DND-41 (cell line): ENCODE measurements at regions not wholly inside any gene's neighbourhood (a gene's known extent, or its start where the extent isn't known, plus 50 kb on each side); places are given as distances from the start of the nearest gene placed in this dataset.

Source experiments
- ATAC-seq: fragments of 200-7000 bp; cut with Tn5 transposase; 3 replicates; pipeline ENCODE4 v1.9.1; 2021; ENCODE audit warnings: low read depth; ENCODE audit not compliant: insufficient read depth
- DNase-seq: peaks from one replicate; pipeline ENCODE4 v3.0.0-alpha.2; 2020
- H2AFZ ChIP-seq: 2 replicates; pipeline ENCODE4 v1.6.0; 2012; ENCODE audit warnings: low read depth, low read length
- H3K27ac ChIP-seq: 2 replicates; pipeline ENCODE4 v1.5.1; 2012; ENCODE audit warnings: low read length, inconsistent platforms
- H3K27me3 ChIP-seq: fragments of 200-600 bp; sonication (generic); 2 replicates; pipeline ENCODE4 v1.6.0; 2012; ENCODE audit warnings: low read length, mild to moderate bottlenecking, inconsistent platforms; ENCODE audit not compliant: insufficient read depth, poor library complexity
- H3K36me3 ChIP-seq: 2 replicates; pipeline ENCODE4 v1.5.1; 2012; ENCODE audit warnings: low read length, inconsistent platforms; ENCODE audit not compliant: insufficient read depth
- H3K4me1 ChIP-seq: 2 replicates; pipeline ENCODE4 v1.5.1; 2012; ENCODE audit warnings: mild to moderate bottlenecking, low read length; ENCODE audit not compliant: insufficient read depth
- H3K4me2 ChIP-seq: 2 replicates; pipeline ENCODE4 v1.6.0; 2012; ENCODE audit warnings: mild to moderate bottlenecking, moderate library complexity, low read length, inconsistent platforms; ENCODE audit not compliant: insufficient read depth
- H3K4me3 ChIP-seq, 2 experiments: fragments of 200-600 bp in 1 of 2; shearing (Covaris generic) in 1 of 2; 2 replicates each; pipeline ENCODE4 v1.5.1; 2012 to 2016; ENCODE audit warnings: inconsistent platforms in 2 of 2, low read length in 2 of 2, mild to moderate bottlenecking in 2 of 2, low read depth in 1 of 2, moderate library complexity in 1 of 2
- H3K79me2 ChIP-seq: 2 replicates; pipeline ENCODE4 v1.6.0; 2012; ENCODE audit warnings: low read length, inconsistent platforms; ENCODE audit not compliant: insufficient read depth
- H3K9ac ChIP-seq: 2 replicates; pipeline ENCODE4 v1.6.0; 2012; ENCODE audit warnings: low read depth, mild to moderate bottlenecking, inconsistent platforms, low read length, moderate library complexity
- H3K9me3 ChIP-seq: 2 replicates; pipeline ENCODE4 v1.5.1; 2012; ENCODE audit warnings: low read length, moderate library complexity, mild to moderate bottlenecking, inconsistent platforms; ENCODE audit not compliant: insufficient read depth, severe bottlenecking
- H4K20me1 ChIP-seq: 2 replicates; pipeline ENCODE4 v1.6.0; 2012; ENCODE audit warnings: low read length; ENCODE audit not compliant: insufficient read depth
- EZH2 ChIP-seq: IDR thresholded peaks from 3 replicates; pipeline ENCODE4 v1.6.1; 2012; ENCODE audit warnings: borderline replicate concordance, low read depth, mild to moderate bottlenecking, moderate library complexity, low read length, inconsistent platforms; ENCODE audit not compliant: severe bottlenecking
- TF ChIP-seq, protein P1 (sequence below): IDR thresholded peaks from 2 replicates; pipeline ENCODE4 v1.5.1; 2012; ENCODE audit warnings: borderline replicate concordance, low read length, moderate library complexity, mild to moderate bottlenecking; ENCODE audit not compliant: poor library complexity, severe bottlenecking; ENCODE audit errors: extremely low read depth

DNA sequence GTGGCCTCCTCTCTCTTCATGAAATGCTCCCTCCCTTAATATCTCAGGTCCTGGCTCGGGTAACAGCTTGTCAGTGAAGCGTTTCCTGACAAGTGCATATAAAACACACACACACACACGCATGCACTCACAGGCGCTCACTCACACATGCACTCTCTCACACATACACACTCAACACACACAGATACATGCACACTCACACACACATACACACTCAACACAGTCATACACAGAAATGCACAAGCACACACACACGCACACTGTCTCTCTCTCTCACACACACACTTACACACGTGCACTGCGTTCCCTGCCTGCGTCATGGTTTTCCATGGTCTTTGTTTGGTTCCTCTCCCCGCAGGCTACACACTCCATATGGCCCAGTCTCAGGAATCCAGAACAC is 344.1 kb downstream of the UQCRFS1 start:
- peaks cover 12% of the 10 kb centered on the region for H3K27me3 ChIP-seq
- H3K27ac ChIP-seq: no peak overlapping the region
- no peak overlapping the region for H2AFZ ChIP-seq
- H3K9ac ChIP-seq: no peak overlapping the region
- no peak overlapping the region for H3K4me3 ChIP-seq
- no peaks in the 10 kb centered on the region for H3K79me2 ChIP-seq
- DNase-seq (no peak), ATAC-seq (no peak)
- no peaks in the 10 kb centered on the region for H3K9me3 ChIP-seq
- no peak overlapping the region for H3K4me2 ChIP-seq
- H4K20me1 ChIP-seq: no peaks in the 10 kb centered on the region
- H3K4me1 ChIP-seq: no peaks in the 10 kb centered on the region
- H3K36me3 ChIP-seq: no peaks in the 10 kb centered on the region
- TF ChIP-seq, protein P1, sequence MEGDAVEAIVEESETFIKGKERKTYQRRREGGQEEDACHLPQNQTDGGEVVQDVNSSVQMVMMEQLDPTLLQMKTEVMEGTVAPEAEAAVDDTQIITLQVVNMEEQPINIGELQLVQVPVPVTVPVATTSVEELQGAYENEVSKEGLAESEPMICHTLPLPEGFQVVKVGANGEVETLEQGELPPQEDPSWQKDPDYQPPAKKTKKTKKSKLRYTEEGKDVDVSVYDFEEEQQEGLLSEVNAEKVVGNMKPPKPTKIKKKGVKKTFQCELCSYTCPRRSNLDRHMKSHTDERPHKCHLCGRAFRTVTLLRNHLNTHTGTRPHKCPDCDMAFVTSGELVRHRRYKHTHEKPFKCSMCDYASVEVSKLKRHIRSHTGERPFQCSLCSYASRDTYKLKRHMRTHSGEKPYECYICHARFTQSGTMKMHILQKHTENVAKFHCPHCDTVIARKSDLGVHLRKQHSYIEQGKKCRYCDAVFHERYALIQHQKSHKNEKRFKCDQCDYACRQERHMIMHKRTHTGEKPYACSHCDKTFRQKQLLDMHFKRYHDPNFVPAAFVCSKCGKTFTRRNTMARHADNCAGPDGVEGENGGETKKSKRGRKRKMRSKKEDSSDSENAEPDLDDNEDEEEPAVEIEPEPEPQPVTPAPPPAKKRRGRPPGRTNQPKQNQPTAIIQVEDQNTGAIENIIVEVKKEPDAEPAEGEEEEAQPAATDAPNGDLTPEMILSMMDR: no peak
- TF ChIP-seq EZH2: no peak

DNA sequence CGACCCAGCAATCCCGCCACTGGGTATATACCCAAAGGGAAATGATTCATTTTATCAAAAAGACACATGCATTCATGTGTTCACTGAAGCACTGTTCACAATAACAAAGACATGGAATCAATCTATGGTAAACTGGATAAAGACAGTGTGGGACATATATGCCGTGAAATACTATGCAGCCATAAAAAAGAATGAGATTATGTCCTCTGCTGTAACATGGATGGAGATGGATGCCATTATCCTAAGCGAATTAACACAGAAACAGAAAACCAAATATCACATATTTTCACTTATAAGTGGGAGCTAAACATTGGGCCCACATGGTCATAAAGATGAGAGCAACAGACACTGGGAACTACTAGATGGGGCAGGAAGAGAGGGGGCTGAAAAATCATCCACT is 345.0 kb downstream of the UQCRFS1 start:
- Histone ChIP-seq H3K4me1 (no peaks in the 10 kb centered on the region), H3K9me3 (no peaks in the 10 kb centered on the region), H3K36me3 (no peaks in the 10 kb centered on the region), H3K4me3 (no peak overlapping the region), H3K4me2 (no peak overlapping the region), H3K27me3 (peaks cover 9% of the 10 kb centered on the region), H3K79me2 (no peaks in the 10 kb centered on the region), H3K9ac (no peak overlapping the region), H3K27ac (no peak overlapping the region), H2AFZ (no peak overlapping the region), H4K20me1 (no peaks in the 10 kb centered on the region)
- DNase-seq (no peak), ATAC-seq (no peak)
- TF ChIP-seq, protein P1: no peak
- TF ChIP-seq EZH2: no peak

DNA sequence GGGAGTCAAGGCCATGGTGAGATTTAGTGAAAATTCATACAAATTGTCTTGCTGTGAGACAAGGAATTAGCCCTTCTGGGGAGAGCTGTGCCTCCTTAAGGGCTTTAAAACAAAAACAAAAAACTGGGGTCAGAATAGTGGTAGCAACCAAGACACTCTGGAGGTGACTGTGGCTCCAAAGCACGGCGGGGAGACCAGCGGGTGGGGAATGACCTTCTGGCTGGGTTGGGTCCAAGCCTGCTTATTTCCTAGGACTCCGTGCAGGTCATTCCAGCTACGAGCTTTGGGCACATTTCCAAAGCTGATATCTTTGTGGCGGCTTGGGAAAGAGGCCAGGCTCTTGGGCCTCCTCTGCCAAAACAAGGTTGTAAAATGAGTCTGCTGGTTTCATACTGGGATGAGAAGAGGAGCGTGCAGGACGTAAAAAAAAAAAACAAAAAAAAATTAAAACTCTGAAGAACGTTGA is 348.3 kb downstream of the UQCRFS1 start:
- H3K9ac ChIP-seq: no peak overlapping the region
- no peaks in the 10 kb centered on the region for H3K9me3 ChIP-seq
- H3K27me3 ChIP-seq: no peaks in the 10 kb centered on the region
- H3K4me3 ChIP-seq: no peak overlapping the region
- no peak for TF ChIP-seq EZH2
- TF ChIP-seq, protein P1: no peak
- no peak overlapping the region for H2AFZ ChIP-seq
- no peak overlapping the region for H3K27ac ChIP-seq
- no peaks in the 10 kb centered on the region for H3K36me3 ChIP-seq
- DNase-seq (no peak), ATAC-seq (no peak)
- no peaks in the 10 kb centered on the region for H3K4me1 ChIP-seq
- H4K20me1 ChIP-seq: no peaks in the 10 kb centered on the region
- H3K79me2 ChIP-seq: no peaks in the 10 kb centered on the region
- H3K4me2 ChIP-seq: no peak overlapping the region

DNA sequence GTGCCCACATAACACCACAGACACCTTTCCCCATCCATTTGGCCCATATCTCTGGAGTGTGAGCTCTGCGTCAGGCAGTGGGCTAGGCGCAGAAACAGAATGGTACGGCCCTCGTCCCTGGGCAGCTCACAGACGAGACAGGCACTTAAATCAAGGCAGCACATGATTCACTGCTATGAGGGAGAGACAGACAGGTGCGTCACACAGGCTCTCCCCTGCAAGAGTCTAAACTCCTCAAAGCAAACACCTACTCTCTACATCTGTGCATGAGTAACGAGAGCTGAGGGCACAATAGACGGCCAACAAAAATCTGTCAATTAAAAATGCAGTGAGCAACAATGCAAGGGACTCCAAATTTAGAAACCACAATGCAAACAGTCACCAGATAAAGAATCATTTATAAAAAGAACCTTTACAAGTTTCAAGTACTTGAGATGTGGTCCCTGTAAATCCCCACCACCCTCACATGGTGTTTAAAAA is 348.9 kb downstream of the UQCRFS1 start:
- DNase-seq (no peak), ATAC-seq (no peak)
- H3K9me3 ChIP-seq: no peaks in the 10 kb centered on the region
- no peak overlapping the region for H3K27ac ChIP-seq
- no peaks in the 10 kb centered on the region for H3K4me1 ChIP-seq
- H4K20me1 ChIP-seq: no peaks in the 10 kb centered on the region
- H3K27me3 ChIP-seq: no peaks in the 10 kb centered on the region
- no peaks in the 10 kb centered on the region for H3K79me2 ChIP-seq
- H3K4me3 ChIP-seq: no peak overlapping the region
- H2AFZ ChIP-seq: no peak overlapping the region
- TF ChIP-seq EZH2: no peak
- TF ChIP-seq, protein P1: no peak
- no peaks in the 10 kb centered on the region for H3K36me3 ChIP-seq
- no peak overlapping the region for H3K4me2 ChIP-seq
- H3K9ac ChIP-seq: no peak overlapping the region
